Natural killer cell (primary cell): ENCODE measurements at regions not wholly inside any gene's neighbourhood (a gene's known extent, or its start where the extent isn't known, plus 50 kb on each side); places are given as distances from the start of the nearest gene placed in this dataset.

Experiments
- ATAC-seq, 3 donors: fragments of 150-1000 bp in 2 of 3; fragments of 200-7000 bp in 1 of 3; cut with Tn5 transposase; 1 replicate in 1 of 3; 2 replicates in 2 of 3; pipeline ENCODE4 v1.10.0; 2021; ENCODE audit warnings: mild to moderate bottlenecking in 2 of 3, moderate library complexity in 2 of 3
- DNase-seq, 2 donors: peaks; one replicate each; pipeline versions ENCODE4 v3.0.0 to v3.0.0-alpha.2; 2013 to 2021; ENCODE audit warnings: mixed read lengths in 1 of 2
- H3K27ac ChIP-seq: one replicate; pipeline ENCODE4 v1.5.1; 2013; ENCODE audit warnings: mild to moderate bottlenecking, low read length
- H3K27me3 ChIP-seq: one replicate; pipeline ENCODE4 v1.6.1; 2013; ENCODE audit warnings: low read length; ENCODE audit not compliant: control insufficient read depth, insufficient read depth
- H3K36me3 ChIP-seq: one replicate; pipeline ENCODE4 v1.6.1; 2013; ENCODE audit warnings: low read length; ENCODE audit not compliant: control insufficient read depth, insufficient read depth
- H3K4me1 ChIP-seq: one replicate; pipeline ENCODE4 v1.6.1; 2013; ENCODE audit warnings: low read length; ENCODE audit not compliant: control insufficient read depth, insufficient read depth
- H3K4me3 ChIP-seq: one replicate; pipeline ENCODE4 v1.5.1; 2013; ENCODE audit warnings: low read length
- H3K9me3 ChIP-seq: one replicate; pipeline ENCODE4 v1.6.1; 2013; ENCODE audit warnings: low read length; ENCODE audit not compliant: control insufficient read depth, insufficient read depth
- H3K27ac Mint-ChIP-seq, 2 donors: one replicate each; pipeline ENCODE4 v1.8.0; 2022; ENCODE audit warnings: mild to moderate bottlenecking in 2 of 2, mixed read lengths in 2 of 2, moderate library complexity in 1 of 2
- H3K27me3 Mint-ChIP-seq, 2 donors: one replicate each; pipeline ENCODE4 v1.8.0; 2022; ENCODE audit warnings: low read depth in 2 of 2, mixed read lengths in 2 of 2
- H3K36me3 Mint-ChIP-seq: one replicate; pipeline ENCODE4 v1.8.0; 2022; ENCODE audit warnings: mixed read lengths
- H3K4me1 Mint-ChIP-seq, 2 donors: one replicate each; pipeline ENCODE4 v1.8.0; 2022; ENCODE audit warnings: mixed read lengths in 2 of 2
- H3K4me3 Mint-ChIP-seq: one replicate; pipeline ENCODE4 v1.8.0; 2022; ENCODE audit warnings: mild to moderate bottlenecking, moderate library complexity, mixed read lengths
- H3K9me3 Mint-ChIP-seq, 2 donors: one replicate each; pipeline ENCODE4 v1.8.0; 2022; ENCODE audit warnings: mixed read lengths in 2 of 2
- CTCF ChIP-seq: fragments of 200-600 bp; IDR thresholded peaks from one replicate; pipeline ENCODE4 v1.8.0; 2022; ENCODE audit warnings: antibody characterized with exemption
- WGBS: methylation state at CpG from one replicate; pipeline ENCODE4 v1.1.7; 2013; ENCODE audit warnings: missing lambda C conversion rate; ENCODE audit not compliant: insufficient coverage; 5-methylcytosine and 5-hydroxymethylcytosine counted together
- intact Hi-C: fragments of 100-400 bp; cut with micrococcal nuclease; formaldehyde crosslinking; loops from one replicate; pipeline ENCODE4 v1.14.2; 2022

GRCh38 chr7:110592557-110592956, 498.4 kb upstream of the LRRN3 start:
- H3K4me3 Mint-ChIP-seq = no peak overlapping the region
- WGBS = no CpG with 5 or more reads among the region's 1 CpG
- intact Hi-C loops = no loop called here
- DNase-seq = no peak
- peaks cover 5 to 11% of the 10 kb centered on the region in 2 donors for H3K9me3 Mint-ChIP-seq
- Histone ChIP-seq H3K4me1 (no peaks in the 10 kb centered on the region), H3K36me3 (no peaks in the 10 kb centered on the region), H3K4me3 (no peak overlapping the region), H3K27ac (no peak overlapping the region), H3K9me3 (no peaks in the 10 kb centered on the region), H3K27me3 (no peaks in the 10 kb centered on the region)
- TF ChIP-seq CTCF = no peak
- H3K4me1 Mint-ChIP-seq = no peaks in the 10 kb centered on the region
- no peaks in the 10 kb centered on the region for H3K27me3 Mint-ChIP-seq
- ATAC-seq = no peak
- peaks cover 4% of the 10 kb centered on the region for H3K36me3 Mint-ChIP-seq
- no peak overlapping the region for H3K27ac Mint-ChIP-seq

GRCh38 chr7:110593355-110593754, 497.6 kb upstream of the LRRN3 start:
- Mint-ChIP-seq H3K36me3 (no peaks in the 10 kb centered on the region), H3K9me3 (peaks cover 8 to 11% of the 10 kb centered on the region in 2 donors), H3K4me1 (no peaks in the 10 kb centered on the region), H3K4me3 (no peak overlapping the region), H3K27me3 (no peaks in the 10 kb centered on the region), H3K27ac (no peak overlapping the region)
- ATAC-seq (no peak), DNase-seq (no peak)
- no peak for TF ChIP-seq CTCF
- no peaks in the 10 kb centered on the region for H3K4me1 ChIP-seq
- WGBS = 80% methylated on average over 1 of the region's 1 CpG
- H3K4me3 ChIP-seq = no peak overlapping the region
- no peaks in the 10 kb centered on the region for H3K27me3 ChIP-seq
- intact Hi-C loops = no loop called here
- no peaks in the 10 kb centered on the region for H3K36me3 ChIP-seq
- no peaks in the 10 kb centered on the region for H3K9me3 ChIP-seq
- H3K27ac ChIP-seq = no peak overlapping the region

- Histone ChIP-seq H3K4me3 (no peak overlapping the region), H3K27ac (no peak overlapping the region), H3K27me3 (no peaks in the 10 kb centered on the region), H3K9me3 (no peaks in the 10 kb centered on the region), H3K4me1 (no peaks in the 10 kb centered on the region), H3K36me3 (no peaks in the 10 kb centered on the region)
- no peak for TF ChIP-seq CTCF
- Mint-ChIP-seq H3K27me3 (no peaks in the 10 kb centered on the region), H3K27ac (no peak overlapping the region), H3K9me3 (peaks cover 12 to 25% of the 10 kb centered on the region in 2 donors), H3K4me1 (no peaks in the 10 kb centered on the region), H3K36me3 (no peaks in the 10 kb centered on the region), H3K4me3 (no peak overlapping the region)
- ATAC-seq (no peak), DNase-seq (peak in 1 of 2 donors; percentile 38)
- intact Hi-C loops = no loop called here
Measured at GRCh38 chr7:110595694-110596093, 495.2 kb upstream of the LRRN3 start.

GRCh38 chr7:110600956-110601355, 490.0 kb upstream of the LRRN3 start:
- Mint-ChIP-seq H3K4me3 (no peak overlapping the region), H3K4me1 (no peaks in the 10 kb centered on the region), H3K9me3 (peaks cover 12 to 26% of the 10 kb centered on the region in 2 donors), H3K27ac (no peak overlapping the region), H3K36me3 (no peaks in the 10 kb centered on the region), H3K27me3 (no peaks in the 10 kb centered on the region)
- no peak overlapping the region for H3K4me3 ChIP-seq
- TF ChIP-seq CTCF = no peak
- ATAC-seq (no peak), DNase-seq (no peak)
- no peaks in the 10 kb centered on the region for H3K4me1 ChIP-seq
- WGBS = 92% methylated on average over 5 of the region's 5 CpGs
- no peaks in the 10 kb centered on the region for H3K9me3 ChIP-seq
- intact Hi-C loops = no loop called here
- no peaks in the 10 kb centered on the region for H3K27me3 ChIP-seq
- no peaks in the 10 kb centered on the region for H3K36me3 ChIP-seq
- no peak overlapping the region for H3K27ac ChIP-seq
